Pancreas (tissue), 10 donors: ENCODE measurements at regions not wholly inside any gene's neighbourhood (a gene's known extent, or its start where the extent isn't known, plus 50 kb on each side); places are given as distances from the start of the nearest gene placed in this dataset.

Source experiments
- ATAC-seq, 4 donors: fragments of 200-7000 bp; cut with Tn5 transposase; one replicate each; pipeline versions ENCODE4 v1.8.0 to v1.9.1; 2020; ENCODE audit warnings: mild to moderate bottlenecking in 4 of 4, moderate library complexity in 4 of 4
- DNase-seq, 6 donors: peaks; one replicate each; pipeline ENCODE4 v3.0.0-alpha.2; 2020
- FAIRE-seq: peaks from 2 replicates; lab custom pipeline; 2012; peaks lifted over from hg19 to GRCh38; lab: Jason Lieb, UNC
- H3K27ac ChIP-seq, 4 donors: fragments of 200-600 bp; sonication (generic); 1 replicate in 3 of 4; 2 replicates in 1 of 4; pipeline versions ENCODE4 v1.5.0 to v1.8.0; 2020
- H3K27me3 ChIP-seq, 4 donors: fragments of 200-600 bp; one replicate each; pipeline ENCODE4 v1.8.0; 2021
- H3K36me3 ChIP-seq, 3 donors: fragments of 200-600 bp; sonication (generic) in 1 of 3; one replicate each; pipeline versions ENCODE4 v1.5.0 to v1.8.0; 2020 to 2021
- H3K4me1 ChIP-seq, 3 donors: fragments of 200-600 bp; one replicate each; pipeline ENCODE4 v1.8.0; 2021
- H3K4me3 ChIP-seq, 4 donors: fragments of 200-600 bp; sonication (generic) in 2 of 4; one replicate each; pipeline versions ENCODE4 v1.5.0 to v1.8.0; 2020 to 2021
- H3K9me3 ChIP-seq, 4 donors: fragments of 200-600 bp; one replicate each; pipeline ENCODE4 v1.8.0; 2021
- CTCF ChIP-seq, 4 donors: fragments of 200-600 bp; sonication (generic) in 3 of 4; IDR thresholded peaks; one replicate each; pipeline versions ENCODE4 v1.5.0 to v1.8.0; 2021; ENCODE audit warnings: antibody characterized with exemption in 4 of 4
- WGBS, 2 donors: extraction: QIAGEN DNeasy Blood & Tissue Kit; methylation state at CpG; one replicate each; pipeline ENCODE4 v1.1.7; 2013; 5-methylcytosine and 5-hydroxymethylcytosine counted together
- intact Hi-C, 3 donors: fragments of 100-400 bp; cut with DNase I; formaldehyde crosslinking; loops; one replicate each; pipeline versions ENCODE4 v1.11.1 to v1.14.2; 2022
- donor health status: healthy with polysubstance abuse.
- donor health status: DM: no; HTN: no; CAD: no; lungs with moderate emphysema.
- donor health status: DM: no; HTN: no; CAD: no.
- donor health status: control.
- donor health status: control.
- donor health status: Bipolar disorder and iron deficiency.
- donor health status: DM: yes; HTN: yes; CAD: no.
- donor health status: DM: no; HTN: no; CAD: no.
- donor health status: DM: no; HTN: no; CAD: no.
- donor health status: DM: yes; HTN: yes; CAD: no.

- no peaks in the 10 kb centered on the region for H3K27me3 ChIP-seq
- 75% methylated on average over 1 of the region's 1 CpG for WGBS, 2 donors
- no peak overlapping the region for H3K4me3 ChIP-seq
- DNase-seq (no peak), ATAC-seq (no peak), FAIRE-seq (no peak)
- H3K9me3 ChIP-seq, result no peaks in the 10 kb centered on the region
- H3K36me3 ChIP-seq, result no peaks in the 10 kb centered on the region
- no peaks in the 10 kb centered on the region for H3K4me1 ChIP-seq
- H3K27ac ChIP-seq, result no peak overlapping the region
- intact Hi-C loops, result no loop called here
- no peak for TF ChIP-seq CTCF (IDR thresholded peaks at IDR 0.05)
These were observed 257.9 kb downstream of the KLF12 start for GRCh38 chr13:73876323-73876722.

- Histone ChIP-seq H3K4me1 (no peaks in the 10 kb centered on the region), H3K9me3 (no peaks in the 10 kb centered on the region), H3K36me3 (no peaks in the 10 kb centered on the region), H3K27ac (no peak overlapping the region), H3K4me3 (no peak overlapping the region), H3K27me3 (no peaks in the 10 kb centered on the region)
- no peak for FAIRE-seq
- 71 to 74% methylated on average over 5 of the region's 5 CpGs for WGBS, 2 donors
- ATAC-seq, result no peak
- no peak for TF ChIP-seq CTCF (IDR thresholded peaks at IDR 0.05)
- intact Hi-C loops, result no loop called here
- DNase-seq, result no peak
These were observed 260.0 kb downstream of the KLF12 start for GRCh38 chr13:73873940-73874830.

GRCh38 chr13:73872397-73872796, 261.8 kb downstream of the KLF12 start:
- 56 to 90% methylated on average over 3 of the region's 3 CpGs for WGBS, 2 donors
- no peaks in the 10 kb centered on the region for H3K4me1 ChIP-seq
- no peaks in the 10 kb centered on the region for H3K36me3 ChIP-seq
- DNase-seq (no peak), FAIRE-seq (no peak), ATAC-seq (no peak)
- no peak overlapping the region for H3K27ac ChIP-seq
- intact Hi-C loops, result no loop called here
- no peaks in the 10 kb centered on the region for H3K27me3 ChIP-seq
- no peaks in the 10 kb centered on the region for H3K9me3 ChIP-seq
- no peak overlapping the region for H3K4me3 ChIP-seq
- TF ChIP-seq CTCF (IDR thresholded peaks at IDR 0.05), result no peak

GRCh38 chr13:73870970-73871935, 263.0 kb downstream of the KLF12 start:
- Histone ChIP-seq H3K4me3 (no peak overlapping the region), H3K36me3 (no peaks in the 10 kb centered on the region), H3K4me1 (no peaks in the 10 kb centered on the region), H3K27ac (no peak overlapping the region), H3K27me3 (no peaks in the 10 kb centered on the region), H3K9me3 (no peaks in the 10 kb centered on the region)
- ATAC-seq (no peak), FAIRE-seq (no peak), DNase-seq (no peak)
- intact Hi-C loops, result no loop called here
- 77 to 82% methylated on average over 15 of the region's 15 CpGs for WGBS, 2 donors
- TF ChIP-seq CTCF (IDR thresholded peaks at IDR 0.05), result no peak
